NCI-H345 (cell line): ENCODE measurements at regions not wholly inside any gene's neighbourhood (a gene's known extent, or its start where the extent isn't known, plus 50 kb on each side); places are given as distances from the start of the nearest gene placed in this dataset.
"Not testable (repeated sequence)": the region's sequence is repeated elsewhere in the genome, so short reads cannot be mapped to it uniquely, and the experiment has no call there.

Experiments
- DNase-seq: peaks from one replicate; lab custom pipeline; 2025; lab: John Stamatoyannopoulos, UW

GRCh38 chr9:119917175-119917574 is 547.9 kb upstream of the BRINP1 start:
- no peak for DNase-seq

- DNase-seq = no peak
Measured at GRCh38 chr9:119907056-119907455, 537.8 kb upstream of the BRINP1 start.

- DNase-seq = peak; percentile 93
Measured at GRCh38 chr9:119905724-119906123, 536.5 kb upstream of the BRINP1 start.

- no peak for DNase-seq
Measured at GRCh38 chr9:119903851-119904250, 534.6 kb upstream of the BRINP1 start.

GRCh38 chr9:119902611-119903010 is 533.4 kb upstream of the BRINP1 start:
- DNase-seq = no peak

GRCh38 chr9:119898316-119898715 is 529.1 kb upstream of the BRINP1 start:
- DNase-seq = no peak

- DNase-seq = no peak
Measured at GRCh38 chr9:119884438-119884837, 515.2 kb upstream of the BRINP1 start.

GRCh38 chr9:119881898-119882297 is 512.7 kb upstream of the BRINP1 start:
- no peak for DNase-seq

- DNase-seq = no peak
Measured at GRCh38 chr9:119880361-119880760, 511.1 kb upstream of the BRINP1 start.

GRCh38 chr9:119877306-119877705 is 508.1 kb upstream of the BRINP1 start:
- DNase-seq = no peak

GRCh38 chr9:119873877-119874276 is 504.6 kb upstream of the BRINP1 start:
- DNase-seq = no peak

GRCh38 chr9:119870251-119870650 is 501.0 kb upstream of the BRINP1 start:
- DNase-seq = not testable (repeated sequence)

GRCh38 chr9:119868694-119869093 is 499.5 kb upstream of the BRINP1 start:
- peak; percentile 86 for DNase-seq

GRCh38 chr9:119861842-119862241 is 492.6 kb upstream of the BRINP1 start:
- DNase-seq = no peak

- DNase-seq = no peak
Measured at GRCh38 chr9:119859128-119859527, 489.9 kb upstream of the BRINP1 start.

GRCh38 chr9:119853126-119853525 is 483.9 kb upstream of the BRINP1 start:
- DNase-seq = peak; percentile 74

- DNase-seq = no peak
Measured at GRCh38 chr9:119852390-119852789, 483.2 kb upstream of the BRINP1 start.

GRCh38 chr9:119844431-119844830 is 475.2 kb upstream of the BRINP1 start:
- no peak for DNase-seq

- no peak for DNase-seq
Measured at GRCh38 chr9:119841016-119841415, 471.8 kb upstream of the BRINP1 start.

GRCh38 chr9:119839888-119840287 is 470.7 kb upstream of the BRINP1 start:
- DNase-seq = no peak

GRCh38 chr9:119838210-119838609 is 469.0 kb upstream of the BRINP1 start:
- no peak for DNase-seq

- DNase-seq = peak; percentile 61
Measured at GRCh38 chr9:119836036-119836435, 466.8 kb upstream of the BRINP1 start.

- no peak for DNase-seq
Measured at GRCh38 chr9:119834064-119834620, 464.9 kb upstream of the BRINP1 start.

GRCh38 chr9:119831309-119831708 is 462.1 kb upstream of the BRINP1 start:
- DNase-seq = no peak

GRCh38 chr9:119829748-119830147 is 460.5 kb upstream of the BRINP1 start:
- no peak for DNase-seq
